GM23338 (cell line): ENCODE measurements at regions not wholly inside any gene's neighbourhood (a gene's known extent, or its start where the extent isn't known, plus 50 kb on each side); places are given as distances from the start of the nearest gene placed in this dataset.

Source experiments
- EZH2 ChIP-seq: fragments of 200-600 bp; sonication (generic); IDR thresholded peaks from one replicate; pipeline ENCODE4 v1.8.0; 2017; ENCODE audit warnings: antibody characterized with exemption, mild to moderate bottlenecking, low read depth; ENCODE audit not compliant: unreplicated experiment
- TF ChIP-seq, protein P1 (sequence below), 2 experiments: fragments of 200-600 bp in 1 of 2; sonication (generic) in 1 of 2; conservative IDR thresholded peaks; 2 replicates each; pipeline versions ENCODE4 v1.5.1 to v1.6.1; 2016 to 2017; ENCODE audit warnings: antibody characterized with exemption in 2 of 2, low read depth in 2 of 2, mild to moderate bottlenecking in 2 of 2, moderate library complexity in 1 of 2

DNA sequence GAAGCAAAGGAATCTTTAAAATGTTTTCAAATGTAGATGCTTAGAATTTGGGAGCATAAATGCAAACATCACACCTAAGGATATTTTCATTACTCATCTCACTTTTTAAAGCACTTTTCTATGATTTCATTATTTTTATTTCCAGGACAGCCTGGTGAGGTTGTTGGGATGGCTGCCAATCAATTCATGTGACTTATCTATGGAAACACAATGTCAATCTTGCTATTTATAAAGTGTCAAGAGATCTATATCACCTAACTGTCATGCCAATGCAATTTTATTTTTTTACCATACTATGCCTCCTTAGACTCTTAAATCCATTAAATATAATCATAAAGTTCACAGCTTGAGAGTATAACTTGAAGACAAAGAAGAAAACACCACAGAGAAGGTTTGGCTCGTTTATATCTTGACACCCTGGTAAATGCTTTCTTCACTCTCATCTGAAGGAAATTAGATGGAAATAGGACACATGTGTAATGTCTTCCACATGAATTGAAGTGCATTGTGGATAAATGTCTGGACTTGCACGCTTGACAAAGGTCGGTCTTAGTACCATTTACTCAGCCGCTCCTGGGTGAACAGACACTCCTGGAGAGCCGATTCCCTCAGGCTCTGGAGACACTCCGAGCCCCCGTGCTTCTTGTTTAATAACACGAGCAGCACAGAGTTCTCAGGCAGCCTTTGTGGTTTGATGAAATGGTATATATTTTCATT lies 425.7 kb upstream of the FAT1 start:
- TF ChIP-seq, protein P1, sequence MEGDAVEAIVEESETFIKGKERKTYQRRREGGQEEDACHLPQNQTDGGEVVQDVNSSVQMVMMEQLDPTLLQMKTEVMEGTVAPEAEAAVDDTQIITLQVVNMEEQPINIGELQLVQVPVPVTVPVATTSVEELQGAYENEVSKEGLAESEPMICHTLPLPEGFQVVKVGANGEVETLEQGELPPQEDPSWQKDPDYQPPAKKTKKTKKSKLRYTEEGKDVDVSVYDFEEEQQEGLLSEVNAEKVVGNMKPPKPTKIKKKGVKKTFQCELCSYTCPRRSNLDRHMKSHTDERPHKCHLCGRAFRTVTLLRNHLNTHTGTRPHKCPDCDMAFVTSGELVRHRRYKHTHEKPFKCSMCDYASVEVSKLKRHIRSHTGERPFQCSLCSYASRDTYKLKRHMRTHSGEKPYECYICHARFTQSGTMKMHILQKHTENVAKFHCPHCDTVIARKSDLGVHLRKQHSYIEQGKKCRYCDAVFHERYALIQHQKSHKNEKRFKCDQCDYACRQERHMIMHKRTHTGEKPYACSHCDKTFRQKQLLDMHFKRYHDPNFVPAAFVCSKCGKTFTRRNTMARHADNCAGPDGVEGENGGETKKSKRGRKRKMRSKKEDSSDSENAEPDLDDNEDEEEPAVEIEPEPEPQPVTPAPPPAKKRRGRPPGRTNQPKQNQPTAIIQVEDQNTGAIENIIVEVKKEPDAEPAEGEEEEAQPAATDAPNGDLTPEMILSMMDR (conservative IDR thresholded peaks at IDR 0.05; ENCODE audit: low read depth in 2 of 2), result no peak
- TF ChIP-seq EZH2, result no peak
